ENCODE measurements at regions not wholly inside any gene's neighbourhood (a gene's known extent, or its start where the extent isn't known, plus 50 kb on each side); places are given as distances from the start of the nearest gene placed in this dataset.

DNA sequence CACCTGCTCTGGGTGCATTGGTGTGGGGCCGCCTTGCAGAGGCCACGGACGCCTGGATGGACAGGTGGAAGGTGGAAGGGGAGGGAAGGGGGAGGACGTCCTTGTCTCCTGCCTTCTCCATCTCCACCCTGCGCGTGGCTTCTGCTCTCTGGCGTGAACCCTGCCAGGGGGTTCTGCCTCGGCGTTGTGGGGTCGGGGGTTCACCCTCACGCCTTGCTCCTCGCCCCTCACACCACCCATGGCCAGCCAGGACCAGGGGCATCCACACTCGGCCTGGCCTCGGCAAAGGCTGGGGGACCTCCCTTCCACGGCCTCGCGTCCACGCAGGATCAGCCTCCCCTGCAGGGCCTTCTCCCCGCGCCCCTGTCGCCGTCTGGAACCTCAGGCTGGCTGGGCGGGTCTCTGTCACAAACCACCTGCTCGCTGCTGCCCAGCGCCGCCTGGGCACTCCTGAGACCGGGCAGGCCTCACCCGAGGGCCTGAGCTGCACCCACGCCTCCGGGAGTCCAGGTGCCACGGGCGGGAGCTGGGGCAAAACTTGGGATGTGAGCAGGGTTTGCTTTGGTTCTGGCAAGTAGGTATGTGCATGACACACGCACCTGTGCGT, 655.9 kb downstream of the GALR1 start:
- Histone ChIP-seq H3K9me3 (no peaks in the 10 kb centered on the region), H3K4me1 (no peaks in the 10 kb centered on the region), H3K27ac (no peak overlapping the region), H3K27me3 (no peaks in the 10 kb centered on the region), H3K4me3 (no peak overlapping the region), H3K36me3 (no peaks in the 10 kb centered on the region)
- DNase-seq, result no peak
- in situ Hi-C loops (cut with MboI; ENCODE audit: low pct_ligation_motif_present in 1 of 4, low pct_unique_long_range_greater_than_20kb in 1 of 4, low sequenced_read_pairs in 3 of 4), result no loop called here
- intact Hi-C loops (cut with DNase I; ENCODE audit: low total_unique reads), result no loop called here
- 83% methylated on average over 32 of the region's 34 CpGs; no CpG with 5 or more reads in 1 of the 2 donors for WGBS, 2 donors (ENCODE audit: low coverage in 1 of 2)
- no peak for TF ChIP-seq POLR2A (IDR thresholded peaks at IDR 0.05)
- no peak for TF ChIP-seq POLR2AphosphoS5 (IDR thresholded peaks at IDR 0.05)
- TF ChIP-seq EP300 (IDR thresholded peaks at IDR 0.05; ENCODE audit: low read depth), result no peak
- TF ChIP-seq, protein P1, sequence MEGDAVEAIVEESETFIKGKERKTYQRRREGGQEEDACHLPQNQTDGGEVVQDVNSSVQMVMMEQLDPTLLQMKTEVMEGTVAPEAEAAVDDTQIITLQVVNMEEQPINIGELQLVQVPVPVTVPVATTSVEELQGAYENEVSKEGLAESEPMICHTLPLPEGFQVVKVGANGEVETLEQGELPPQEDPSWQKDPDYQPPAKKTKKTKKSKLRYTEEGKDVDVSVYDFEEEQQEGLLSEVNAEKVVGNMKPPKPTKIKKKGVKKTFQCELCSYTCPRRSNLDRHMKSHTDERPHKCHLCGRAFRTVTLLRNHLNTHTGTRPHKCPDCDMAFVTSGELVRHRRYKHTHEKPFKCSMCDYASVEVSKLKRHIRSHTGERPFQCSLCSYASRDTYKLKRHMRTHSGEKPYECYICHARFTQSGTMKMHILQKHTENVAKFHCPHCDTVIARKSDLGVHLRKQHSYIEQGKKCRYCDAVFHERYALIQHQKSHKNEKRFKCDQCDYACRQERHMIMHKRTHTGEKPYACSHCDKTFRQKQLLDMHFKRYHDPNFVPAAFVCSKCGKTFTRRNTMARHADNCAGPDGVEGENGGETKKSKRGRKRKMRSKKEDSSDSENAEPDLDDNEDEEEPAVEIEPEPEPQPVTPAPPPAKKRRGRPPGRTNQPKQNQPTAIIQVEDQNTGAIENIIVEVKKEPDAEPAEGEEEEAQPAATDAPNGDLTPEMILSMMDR (IDR thresholded peaks at IDR 0.05), result no peak

DNA sequence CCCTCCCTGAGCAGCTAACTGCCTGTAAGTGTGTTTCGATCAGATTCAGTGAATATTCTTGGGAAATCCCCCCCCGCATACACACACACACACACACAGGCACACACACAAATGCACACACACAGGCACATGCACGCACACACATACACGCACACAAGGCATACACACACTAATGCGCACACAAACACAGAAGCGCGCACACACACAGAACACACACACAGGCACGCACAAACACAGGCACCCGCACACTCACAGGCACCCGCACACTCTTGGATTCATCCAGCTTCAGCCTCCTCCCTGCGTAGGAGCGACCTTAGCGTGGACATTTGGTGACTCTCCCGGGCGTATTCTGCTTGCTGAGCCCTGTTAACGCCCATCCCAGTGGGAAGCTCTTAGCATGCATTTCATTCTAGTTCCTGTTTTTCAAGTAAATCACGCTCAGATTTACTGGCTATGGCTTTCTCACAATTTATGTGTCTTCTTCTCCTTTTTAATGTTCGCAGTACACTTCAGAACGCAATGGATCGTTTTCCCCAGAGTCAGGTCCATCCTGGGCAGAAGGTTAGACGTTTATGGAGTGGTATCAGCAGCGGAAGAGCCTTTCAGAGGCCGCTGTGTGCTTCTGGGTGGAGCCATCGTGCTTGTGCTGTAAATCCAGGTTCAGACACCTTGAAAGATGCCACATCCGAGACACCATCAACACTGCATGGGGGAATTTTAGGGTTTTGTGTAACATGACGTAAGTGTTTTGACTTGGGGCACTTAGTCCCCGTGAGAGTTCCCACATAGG, 656.6 kb downstream of the GALR1 start:
- in situ Hi-C loops (cut with MboI; ENCODE audit: low pct_ligation_motif_present in 1 of 4, low pct_unique_long_range_greater_than_20kb in 1 of 4, low sequenced_read_pairs in 3 of 4), result no loop called here
- no peaks in the 10 kb centered on the region for H3K36me3 ChIP-seq
- no peaks in the 10 kb centered on the region for H3K27me3 ChIP-seq
- intact Hi-C loops (cut with DNase I; ENCODE audit: low total_unique reads), result no loop called here
- no peak for DNase-seq
- H3K9me3 ChIP-seq, result no peaks in the 10 kb centered on the region
- no peak overlapping the region for H3K27ac ChIP-seq
- no peaks in the 10 kb centered on the region for H3K4me1 ChIP-seq
- no peak overlapping the region for H3K4me3 ChIP-seq
- 53 to 75% methylated on average over 3 to 27 of the region's 27 CpGs for WGBS, 2 donors (ENCODE audit: low coverage in 1 of 2)
- TF ChIP-seq EP300 (IDR thresholded peaks at IDR 0.05; ENCODE audit: low read depth) (no peak), POLR2AphosphoS5 (IDR thresholded peaks at IDR 0.05) (no peak), POLR2A (IDR thresholded peaks at IDR 0.05) (no peak)
- TF ChIP-seq, protein P1 (IDR thresholded peaks at IDR 0.05), result no peak

DNA sequence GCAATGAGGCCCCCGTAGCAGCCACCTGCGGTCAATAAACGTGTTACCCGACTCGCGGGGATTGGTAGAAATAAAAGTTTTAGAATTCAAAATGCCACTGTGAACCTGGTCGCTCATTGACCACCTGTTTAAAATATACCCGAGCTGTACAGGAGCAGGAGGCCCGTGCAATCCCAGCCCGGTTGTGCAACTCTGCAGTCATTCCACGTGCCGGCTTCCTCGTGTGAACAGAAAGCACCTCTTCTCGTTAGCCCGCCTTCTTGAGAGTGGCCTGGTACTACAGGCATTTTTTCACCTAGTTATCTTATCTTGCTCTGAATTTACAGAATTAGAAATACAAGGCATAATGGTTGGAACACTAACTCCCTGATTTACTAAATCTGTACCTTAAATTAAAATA, 660.7 kb downstream of the GALR1 start:
- intact Hi-C loops (cut with DNase I; ENCODE audit: low total_unique reads), result no loop called here
- WGBS, 2 donors (ENCODE audit: low coverage in 1 of 2), result 91 to 92% methylated on average over 6 to 15 of the region's 15 CpGs
- Histone ChIP-seq H3K27ac (no peak overlapping the region), H3K27me3 (no peaks in the 10 kb centered on the region), H3K4me3 (no peak overlapping the region), H3K4me1 (no peaks in the 10 kb centered on the region), H3K36me3 (no peaks in the 10 kb centered on the region), H3K9me3 (no peaks in the 10 kb centered on the region)
- TF ChIP-seq POLR2AphosphoS5 (IDR thresholded peaks at IDR 0.05) (no peak), POLR2A (IDR thresholded peaks at IDR 0.05) (no peak), EP300 (IDR thresholded peaks at IDR 0.05; ENCODE audit: low read depth) (no peak)
- TF ChIP-seq, protein P1 (IDR thresholded peaks at IDR 0.05), result no peak
- no peak for DNase-seq
- in situ Hi-C loops (cut with MboI; ENCODE audit: low pct_ligation_motif_present in 1 of 4, low pct_unique_long_range_greater_than_20kb in 1 of 4, low sequenced_read_pairs in 3 of 4), result no loop called here

DNA sequence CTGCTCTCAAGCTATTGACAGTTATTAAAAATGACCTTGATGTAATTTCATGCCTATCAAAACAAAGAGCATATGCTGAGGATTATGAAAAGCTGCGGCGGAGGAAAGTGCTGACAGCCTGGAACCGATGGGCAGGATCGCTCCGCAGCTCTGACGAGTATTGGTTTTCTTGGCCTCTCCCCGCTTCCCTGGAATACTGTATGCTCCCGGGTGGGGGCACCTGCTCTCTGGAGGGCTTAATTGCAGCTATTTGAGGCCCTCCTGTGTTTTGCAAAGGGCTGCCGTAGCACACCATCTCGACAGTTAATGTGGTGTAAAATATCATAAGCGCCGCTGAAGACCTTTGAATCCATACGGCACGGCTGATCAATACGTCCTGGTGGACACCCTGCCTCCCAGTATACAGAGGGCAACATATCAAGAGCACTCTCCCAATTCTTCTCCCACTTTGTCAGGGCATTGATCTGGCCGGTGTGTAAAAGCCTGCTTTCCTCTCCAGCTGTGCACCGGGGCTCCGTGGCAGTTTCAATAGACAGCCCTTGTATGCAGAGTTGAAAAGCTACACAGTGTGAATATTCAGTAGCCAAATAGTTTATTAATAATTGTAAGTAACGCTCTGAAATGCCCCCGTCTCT, 662.4 kb downstream of the GALR1 start:
- Histone ChIP-seq H3K4me3 (no peak overlapping the region), H3K27me3 (no peaks in the 10 kb centered on the region), H3K4me1 (no peaks in the 10 kb centered on the region), H3K9me3 (no peaks in the 10 kb centered on the region), H3K36me3 (no peaks in the 10 kb centered on the region), H3K27ac (no peak overlapping the region)
- in situ Hi-C loops (cut with MboI; ENCODE audit: low pct_ligation_motif_present in 1 of 4, low pct_unique_long_range_greater_than_20kb in 1 of 4, low sequenced_read_pairs in 3 of 4), result no loop called here
- 51 to 74% methylated on average over 12 to 20 of the region's 20 CpGs for WGBS, 2 donors (ENCODE audit: low coverage in 1 of 2)
- TF ChIP-seq EP300 (IDR thresholded peaks at IDR 0.05; ENCODE audit: low read depth) (no peak), POLR2AphosphoS5 (IDR thresholded peaks at IDR 0.05) (no peak), POLR2A (IDR thresholded peaks at IDR 0.05) (no peak)
- TF ChIP-seq, protein P1 (IDR thresholded peaks at IDR 0.05), result no peak
- DNase-seq, result no peak
- intact Hi-C loops (cut with DNase I; ENCODE audit: low total_unique reads), result no loop called here
